NCI-H82 (cell line): ENCODE measurements at regions not wholly inside any gene's neighbourhood (a gene's known extent, or its start where the extent isn't known, plus 50 kb on each side); places are given as distances from the start of the nearest gene placed in this dataset.

Experiments used
- DNase-seq: peaks from one replicate; lab custom pipeline; 2025; lab: John Stamatoyannopoulos, UW

DNA sequence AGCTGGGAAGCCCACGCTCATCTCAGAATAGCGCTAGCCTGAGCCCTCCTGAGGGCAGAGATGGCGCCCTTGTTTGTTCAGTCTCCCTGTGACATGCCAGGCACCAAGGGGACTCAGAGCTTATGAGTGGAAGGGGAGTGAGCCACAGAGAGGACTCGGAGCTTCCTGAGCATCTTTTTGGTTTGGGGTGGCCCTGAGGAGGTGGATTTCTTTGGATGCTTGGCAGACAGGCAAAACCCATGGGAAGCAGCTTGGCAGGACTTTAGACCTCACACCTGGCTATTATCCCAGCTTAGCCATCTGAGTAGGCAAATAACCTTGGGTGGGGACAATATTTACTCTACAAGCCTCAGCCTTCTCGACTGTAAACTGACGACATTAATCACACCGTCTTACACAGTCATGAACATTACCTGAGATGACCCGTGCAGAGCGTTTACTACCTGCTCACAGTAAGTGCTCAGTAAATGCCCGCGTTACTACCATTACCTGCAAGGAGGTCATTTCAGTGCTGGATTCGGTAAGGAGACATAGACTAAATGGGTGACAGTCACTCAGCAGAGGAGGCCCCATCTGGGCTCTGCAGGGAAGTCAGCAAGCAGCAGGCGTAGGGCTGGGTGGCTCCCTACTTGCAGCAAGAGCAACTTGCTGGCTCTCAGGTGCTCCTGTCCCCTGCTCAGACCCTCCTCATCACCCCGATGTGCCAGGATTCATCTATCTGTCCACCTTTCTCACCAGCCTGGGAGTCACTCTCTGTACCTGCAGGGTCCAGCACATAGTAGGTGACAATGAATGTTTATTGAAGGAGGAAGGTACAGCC, 54.9 kb downstream of the KLHDC7A start:
- DNase-seq, result peak; percentile 71

DNA sequence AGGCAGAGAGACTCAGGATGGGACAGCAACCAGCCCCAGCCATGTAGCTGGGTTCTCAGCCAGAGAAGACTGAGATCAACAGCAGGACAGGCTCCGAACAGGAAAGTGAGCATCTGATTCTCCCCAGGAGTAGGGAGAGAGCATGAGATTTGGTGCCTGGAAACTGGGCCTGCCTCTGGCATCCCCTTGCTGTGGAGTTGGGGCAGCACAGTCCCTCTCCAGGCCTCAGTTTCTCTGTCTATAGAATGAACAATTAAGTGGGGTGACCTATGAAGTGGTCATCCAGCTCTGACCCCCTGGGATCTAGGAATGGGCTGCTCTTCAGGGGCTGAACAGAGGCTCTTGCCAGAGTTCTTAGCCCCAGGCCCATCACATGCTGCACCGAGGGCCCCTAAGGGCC, 55.6 kb downstream of the KLHDC7A start:
- DNase-seq, result no peak

DNA sequence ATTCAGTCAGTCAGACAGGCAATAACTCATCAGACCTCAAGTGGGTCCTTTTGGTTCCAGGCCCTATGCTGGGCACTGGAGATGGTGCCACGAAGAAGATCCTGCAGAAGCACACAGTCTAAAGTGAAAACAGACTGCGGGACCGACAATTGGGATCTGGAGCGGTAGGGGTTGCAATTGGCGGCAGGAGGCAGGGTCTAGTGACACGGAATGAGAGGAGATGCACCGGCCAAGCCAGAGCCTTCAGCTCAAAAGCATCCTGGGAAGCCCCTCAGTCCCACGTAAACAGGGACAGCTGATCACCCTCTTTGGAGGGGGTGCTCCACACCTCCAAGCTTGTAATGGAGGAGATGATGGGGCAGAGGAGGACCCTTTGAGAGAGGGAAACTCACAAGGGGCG, 56.2 kb downstream of the KLHDC7A start:
- no peak for DNase-seq

DNA sequence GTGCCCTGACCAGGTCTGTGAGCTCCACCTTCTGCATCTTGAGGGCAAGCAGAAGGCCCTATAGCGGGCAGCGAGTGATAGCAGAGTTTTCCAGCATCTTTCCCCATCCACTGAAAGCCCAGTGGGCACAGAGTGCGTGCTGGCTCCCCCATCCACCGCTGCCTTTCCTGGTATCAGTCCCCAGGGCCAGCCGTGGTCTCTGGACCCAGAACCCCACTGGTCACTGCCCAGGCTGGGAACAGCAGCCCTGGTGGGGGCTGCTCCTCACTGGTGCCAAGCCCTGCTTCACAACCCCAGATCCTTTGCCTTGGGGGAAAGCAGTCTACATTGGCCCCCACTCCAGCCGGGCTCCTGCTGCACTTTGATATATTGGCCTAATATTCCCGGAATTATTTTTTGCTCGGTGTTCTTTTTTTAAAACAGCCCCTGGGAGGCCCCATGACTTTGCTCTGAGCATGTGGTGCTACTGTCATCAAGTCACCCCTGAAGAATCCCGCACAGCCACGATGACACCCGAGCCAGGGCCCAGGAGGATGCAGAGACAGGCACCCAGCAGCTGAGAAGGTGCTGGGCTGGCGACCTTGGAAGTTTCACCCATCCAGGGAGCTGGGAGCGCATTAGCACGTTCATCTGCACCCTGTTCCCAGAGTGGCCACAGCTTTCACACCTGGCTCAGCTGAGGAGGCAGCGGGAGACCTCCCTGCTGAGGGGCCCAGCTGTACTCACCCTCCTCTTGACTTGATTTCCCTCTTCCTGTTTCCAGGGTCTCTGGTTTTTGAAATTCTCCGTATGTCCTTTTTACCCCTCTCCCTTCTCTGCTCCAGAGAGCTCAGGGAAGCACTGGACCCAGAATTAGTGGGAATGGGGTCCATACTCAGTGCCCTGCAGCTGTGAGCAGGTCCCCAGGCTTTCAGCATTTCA, 56.9 kb downstream of the KLHDC7A start:
- DNase-seq, result no peak

GRCh38 chr1:18539171-18539570, 58.4 kb downstream of the KLHDC7A start:
- DNase-seq, result no peak

- DNase-seq, result no peak
Measured at GRCh38 chr1:18540136-18540765, 59.5 kb downstream of the KLHDC7A start.

GRCh38 chr1:18541046-18541795, 60.5 kb downstream of the KLHDC7A start:
- DNase-seq, result no peak

DNA sequence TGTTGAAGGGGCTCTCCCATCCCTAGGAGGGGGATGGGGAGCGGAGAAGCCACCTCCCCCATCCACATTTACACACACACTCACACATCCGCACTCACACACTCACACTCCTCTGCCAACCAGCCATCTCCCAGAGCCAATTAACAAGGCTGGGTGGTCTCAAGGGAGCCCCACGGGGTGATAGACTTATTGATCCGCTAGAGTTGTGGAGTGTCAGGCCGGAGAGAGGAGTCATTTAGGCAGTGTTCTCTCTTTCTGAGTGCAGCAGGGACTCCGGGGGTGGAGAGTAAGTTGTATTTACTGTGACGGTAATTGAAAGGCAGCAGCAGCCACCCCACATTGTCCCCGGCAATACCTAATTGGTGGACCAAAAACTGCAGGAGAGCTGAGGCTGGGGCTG, 61.6 kb downstream of the KLHDC7A start:
- peak; percentile 18 for DNase-seq

DNA sequence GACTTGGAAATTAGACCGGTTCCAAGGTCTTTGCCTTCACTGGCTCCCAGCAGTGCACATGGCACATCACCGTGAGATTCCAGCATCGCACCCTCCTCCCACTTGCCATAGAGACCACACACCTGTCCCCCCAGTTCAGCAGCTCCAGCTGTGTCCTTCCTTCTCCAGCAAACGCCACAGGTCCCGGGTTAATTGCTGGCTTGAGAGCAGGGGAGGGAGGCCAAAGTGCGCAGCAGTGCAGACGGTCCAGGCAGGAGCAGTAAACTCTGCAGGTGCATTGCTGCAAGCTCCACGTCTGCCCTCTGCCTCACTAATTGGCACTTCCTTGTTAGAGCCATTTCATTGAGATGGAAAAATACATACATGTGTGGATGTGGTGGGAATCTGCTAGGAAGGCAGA, 65.3 kb downstream of the KLHDC7A start:
- DNase-seq, result no peak

DNA sequence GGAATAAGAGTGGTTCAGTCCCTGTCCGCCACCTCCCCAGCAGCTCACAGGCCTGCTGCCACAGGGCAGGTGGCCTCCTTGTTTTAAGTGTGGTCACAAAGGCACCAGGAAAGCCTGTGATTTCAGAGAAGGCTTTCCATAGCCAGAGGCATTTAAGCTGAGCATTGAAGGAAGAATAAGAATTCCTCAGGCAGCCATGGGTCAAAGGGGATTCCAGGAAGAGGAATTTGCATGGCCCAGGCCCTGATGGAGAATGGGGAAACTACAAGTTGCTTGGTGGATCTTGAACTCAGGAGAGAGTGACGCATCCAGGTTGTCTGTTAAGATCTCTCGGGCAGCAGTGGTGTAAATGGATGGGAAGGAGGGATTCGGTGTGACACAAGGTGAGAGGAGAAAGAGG, 66.7 kb downstream of the KLHDC7A start:
- DNase-seq, result no peak

- DNase-seq, result no peak
Measured at GRCh38 chr1:18548643-18549042, 67.9 kb downstream of the KLHDC7A start.

GRCh38 chr1:18549106-18549505, 68.4 kb downstream of the KLHDC7A start:
- peak; percentile 37 for DNase-seq

DNA sequence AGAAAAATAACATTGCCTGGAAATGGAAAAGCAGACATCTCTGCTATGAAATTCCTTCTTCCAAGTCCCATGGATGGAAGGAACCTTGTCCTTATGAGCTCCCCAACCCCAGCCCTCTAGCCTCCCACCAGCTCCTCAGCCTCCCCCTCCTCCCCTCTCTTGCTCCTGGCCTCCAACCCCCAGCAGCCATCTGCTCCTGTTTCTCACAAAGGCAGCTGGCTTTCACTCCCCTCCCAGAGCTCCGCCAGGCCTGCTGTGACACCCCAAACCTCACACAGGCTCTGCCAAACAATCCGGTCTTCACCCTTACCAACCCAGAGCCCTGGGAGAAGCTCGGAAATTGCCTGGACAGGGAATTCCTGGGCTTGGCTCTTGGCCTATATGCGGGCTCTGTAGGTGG, 69.2 kb downstream of the KLHDC7A start:
- DNase-seq, result peak; percentile 70

- no peak for DNase-seq
Measured at GRCh38 chr1:18552631-18553030, 71.9 kb downstream of the KLHDC7A start.

- no peak for DNase-seq
Measured at GRCh38 chr1:18553388-18553787, 72.7 kb downstream of the KLHDC7A start.

- no peak for DNase-seq
Measured at GRCh38 chr1:18554099-18554498, 73.4 kb downstream of the KLHDC7A start.

DNA sequence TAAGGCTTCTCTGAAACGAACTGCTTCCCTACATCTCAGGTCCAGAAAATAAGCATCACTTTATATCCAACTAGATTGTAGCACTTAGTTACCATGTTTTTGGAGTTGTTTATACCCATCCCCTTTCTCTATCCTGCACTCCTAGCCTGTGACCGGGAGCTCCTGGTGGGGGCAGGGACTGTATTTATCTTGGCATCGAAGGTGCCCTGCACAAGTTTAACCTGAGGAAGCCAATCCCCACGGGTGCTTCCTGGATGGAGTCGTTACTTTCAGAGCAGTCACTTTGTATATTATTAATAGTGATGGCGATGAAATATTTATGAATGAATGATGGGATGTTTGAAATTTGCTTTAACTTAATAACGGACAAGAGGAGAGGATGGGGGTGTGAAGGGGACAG, 73.9 kb downstream of the KLHDC7A start:
- DNase-seq, result no peak

DNA sequence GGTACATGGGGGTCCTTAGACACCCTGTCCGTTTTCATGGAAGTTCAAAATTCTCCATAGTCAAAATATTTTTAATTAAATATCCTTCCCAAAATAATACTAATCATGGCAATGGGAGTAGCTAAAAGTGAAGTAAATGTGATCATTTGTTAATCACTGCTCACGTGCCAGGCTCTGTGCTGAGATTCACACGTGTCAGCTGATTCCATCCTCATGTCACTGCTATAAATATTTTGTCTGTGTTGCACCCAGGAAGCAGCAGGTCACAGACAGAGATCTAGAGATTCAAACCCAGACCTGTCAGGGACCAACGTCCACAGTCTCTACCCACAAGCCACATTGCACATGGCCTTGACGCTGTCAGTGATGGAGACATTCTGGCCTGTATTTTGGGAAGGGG, 74.3 kb downstream of the KLHDC7A start:
- DNase-seq, result no peak

- peak; percentile 58 for DNase-seq
Measured at GRCh38 chr1:18556364-18556763, 74.3 kb upstream of the PAX7 start.

GRCh38 chr1:18557621-18558465, 72.8 kb upstream of the PAX7 start:
- DNase-seq, result peak; percentile 32

DNA sequence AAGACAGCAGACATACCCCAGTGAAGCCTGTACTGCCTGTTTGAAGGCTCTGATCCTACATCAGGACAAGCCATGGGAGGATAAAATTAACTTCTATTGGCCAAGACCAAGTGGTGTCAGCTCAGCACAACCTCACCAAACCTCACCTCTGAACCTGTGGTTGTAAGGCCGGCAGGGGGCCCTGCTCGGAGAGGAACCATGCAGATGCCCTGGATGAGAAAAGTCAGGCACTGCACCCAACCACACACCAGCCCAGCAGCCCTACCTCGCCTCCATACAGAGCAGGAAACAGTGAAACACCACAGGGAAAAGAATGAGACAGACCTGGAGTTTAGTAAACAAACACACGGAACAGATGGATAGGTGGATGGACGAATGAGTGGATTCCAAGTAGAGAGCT, 70.0 kb upstream of the PAX7 start:
- peak; percentile 44 for DNase-seq
